ENCODE measurements at regions not wholly inside any gene's neighbourhood (a gene's known extent, or its start where the extent isn't known, plus 50 kb on each side); places are given as distances from the start of the nearest gene placed in this dataset.

DNA sequence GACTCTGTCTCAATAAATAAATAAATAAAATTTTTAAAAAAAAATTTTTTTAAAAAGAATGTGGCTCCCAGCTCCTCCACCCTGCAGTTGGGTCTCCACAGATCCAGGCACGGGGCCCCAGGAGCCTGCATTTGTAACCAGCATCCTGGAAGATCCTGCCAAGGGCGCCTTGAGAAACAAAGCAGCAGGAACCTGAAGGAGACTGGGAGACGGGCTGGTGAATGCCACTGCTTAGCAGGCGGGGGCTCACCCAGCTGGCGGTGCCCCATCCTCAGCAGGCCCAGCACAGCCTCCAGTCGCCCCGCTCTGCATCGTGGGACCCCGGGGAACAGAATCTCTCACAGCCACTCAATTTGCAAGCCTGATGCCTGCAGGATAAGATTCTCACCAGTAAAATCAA lies 187.5 kb upstream of the SALL3 start:
- TF ChIP-seq, protein P1, sequence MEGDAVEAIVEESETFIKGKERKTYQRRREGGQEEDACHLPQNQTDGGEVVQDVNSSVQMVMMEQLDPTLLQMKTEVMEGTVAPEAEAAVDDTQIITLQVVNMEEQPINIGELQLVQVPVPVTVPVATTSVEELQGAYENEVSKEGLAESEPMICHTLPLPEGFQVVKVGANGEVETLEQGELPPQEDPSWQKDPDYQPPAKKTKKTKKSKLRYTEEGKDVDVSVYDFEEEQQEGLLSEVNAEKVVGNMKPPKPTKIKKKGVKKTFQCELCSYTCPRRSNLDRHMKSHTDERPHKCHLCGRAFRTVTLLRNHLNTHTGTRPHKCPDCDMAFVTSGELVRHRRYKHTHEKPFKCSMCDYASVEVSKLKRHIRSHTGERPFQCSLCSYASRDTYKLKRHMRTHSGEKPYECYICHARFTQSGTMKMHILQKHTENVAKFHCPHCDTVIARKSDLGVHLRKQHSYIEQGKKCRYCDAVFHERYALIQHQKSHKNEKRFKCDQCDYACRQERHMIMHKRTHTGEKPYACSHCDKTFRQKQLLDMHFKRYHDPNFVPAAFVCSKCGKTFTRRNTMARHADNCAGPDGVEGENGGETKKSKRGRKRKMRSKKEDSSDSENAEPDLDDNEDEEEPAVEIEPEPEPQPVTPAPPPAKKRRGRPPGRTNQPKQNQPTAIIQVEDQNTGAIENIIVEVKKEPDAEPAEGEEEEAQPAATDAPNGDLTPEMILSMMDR (IDR thresholded peaks at IDR 0.05): no peak
- no peak for TF ChIP-seq POLR2A (IDR thresholded peaks at IDR 0.05)
- Histone ChIP-seq H3K9me3 (no peaks in the 10 kb centered on the region), H3K4me1 (no peaks in the 10 kb centered on the region), H3K4me3 (no peak overlapping the region), H3K36me3 (ENCODE audit: low read depth, missing control alignments) (no peaks in the 10 kb centered on the region), H3K27me3 (no peaks in the 10 kb centered on the region), H3K27ac (no peak overlapping the region)
- intact Hi-C loops (cut with DNase I; ENCODE audit: low total_unique reads): no loop called here
- DNase-seq: no peak
- whole genome bisulfite sequencing, 2 donors: 89 to 90% methylated on average over 9 of the region's 9 CpGs

DNA sequence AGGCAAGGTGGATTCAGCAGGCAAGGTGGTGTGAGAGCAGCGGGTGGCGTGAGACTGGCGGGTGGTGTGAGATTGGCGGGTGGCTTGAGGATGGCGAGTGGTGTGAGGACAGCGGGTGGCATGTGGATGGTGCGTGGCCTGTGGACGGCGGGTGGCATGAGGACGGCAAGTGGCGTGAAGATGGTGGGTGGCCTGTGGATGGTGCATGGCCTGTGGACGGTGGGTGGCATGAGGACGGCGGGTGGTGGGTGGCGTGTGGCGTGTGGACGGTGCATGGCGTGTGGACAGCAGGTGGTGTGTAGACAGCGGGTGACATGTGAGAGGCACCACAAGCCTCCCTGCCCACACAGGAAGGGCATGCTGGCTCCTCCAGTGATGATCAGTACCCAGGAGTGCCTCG lies 186.9 kb upstream of the SALL3 start:
- DNase-seq: no peak
- TF ChIP-seq, protein P1 (IDR thresholded peaks at IDR 0.05): no peak
- H3K9me3 ChIP-seq: no peaks in the 10 kb centered on the region
- no peak overlapping the region for H3K4me3 ChIP-seq
- H3K4me1 ChIP-seq: no peaks in the 10 kb centered on the region
- no peak overlapping the region for H3K27ac ChIP-seq
- 92 to 93% methylated on average over 19 to 20 of the region's 20 CpGs for WGBS, 2 donors
- no peaks in the 10 kb centered on the region for H3K27me3 ChIP-seq
- H3K36me3 ChIP-seq (ENCODE audit: low read depth, missing control alignments): no peaks in the 10 kb centered on the region
- intact Hi-C loops (cut with DNase I; ENCODE audit: low total_unique reads): no loop called here

DNA sequence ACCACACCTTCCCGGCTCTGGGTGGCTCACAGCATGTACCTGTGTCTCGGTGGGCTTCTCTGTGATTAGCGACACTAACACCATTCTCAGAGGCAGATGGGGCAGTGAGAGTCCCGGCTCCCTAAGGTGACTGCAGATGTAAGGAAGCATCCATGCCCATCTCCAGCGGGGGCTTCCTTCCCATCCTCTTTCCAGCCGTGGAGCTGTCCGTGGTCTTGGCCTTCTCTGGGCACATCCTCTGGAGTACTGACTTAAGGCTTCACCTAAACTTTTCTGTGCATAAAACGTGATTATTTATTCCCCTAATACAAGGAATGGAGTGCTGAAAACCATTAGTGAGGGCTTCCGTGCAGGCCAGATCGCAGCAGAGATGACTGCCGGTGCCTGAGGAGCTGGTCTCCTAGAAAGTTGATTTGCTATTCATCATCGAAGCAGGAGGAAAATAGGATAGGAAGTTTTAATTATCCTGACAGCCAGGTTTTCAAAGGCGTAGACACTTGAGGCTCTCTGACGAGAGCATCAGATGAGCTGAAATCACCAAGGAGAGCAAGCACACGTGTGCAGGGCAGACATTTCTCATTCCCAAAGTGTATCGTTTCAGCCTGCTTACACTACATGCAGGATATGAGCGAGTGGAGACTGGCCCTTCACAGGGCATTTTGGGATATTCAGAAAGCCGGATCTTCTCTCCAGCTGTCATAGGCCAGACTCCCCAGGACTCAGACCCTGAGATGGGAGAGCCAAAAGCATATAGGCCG lies 186.1 kb upstream of the SALL3 start:
- Histone ChIP-seq H3K9me3 (no peaks in the 10 kb centered on the region), H3K27me3 (no peaks in the 10 kb centered on the region), H3K27ac (no peak overlapping the region), H3K36me3 (ENCODE audit: low read depth, missing control alignments) (no peaks in the 10 kb centered on the region), H3K4me3 (no peak overlapping the region), H3K4me1 (no peaks in the 10 kb centered on the region)
- TF ChIP-seq, protein P1 (IDR thresholded peaks at IDR 0.05): no peak
- no peak for TF ChIP-seq POLR2A (IDR thresholded peaks at IDR 0.05)
- DNase-seq: no peak
- intact Hi-C loops (cut with DNase I; ENCODE audit: low total_unique reads): no loop called here
- WGBS, 2 donors: 72 to 73% methylated on average over 18 to 19 of the region's 19 CpGs

DNA sequence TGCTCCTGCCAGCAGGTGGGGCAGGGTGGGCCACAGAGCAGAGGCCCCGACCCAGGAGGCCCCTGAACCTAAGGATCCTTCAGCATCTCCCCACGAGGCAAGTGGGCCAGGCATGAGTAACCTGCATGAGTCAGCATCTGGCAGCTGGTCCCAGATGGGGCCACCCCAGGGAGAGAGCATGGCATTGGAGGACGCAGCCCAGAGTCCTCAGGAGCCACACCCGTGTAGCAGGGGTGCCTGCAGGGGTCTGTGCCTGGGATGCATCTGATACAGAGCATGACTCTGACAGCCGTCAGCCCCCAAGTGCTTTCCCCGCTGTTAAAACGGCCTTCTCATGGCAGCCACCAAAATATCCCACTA lies 185.6 kb upstream of the SALL3 start:
- H3K9me3 ChIP-seq: no peaks in the 10 kb centered on the region
- 76 to 80% methylated on average over 5 to 7 of the region's 7 CpGs for WGBS, 2 donors
- no peaks in the 10 kb centered on the region for H3K36me3 ChIP-seq (ENCODE audit: low read depth, missing control alignments)
- intact Hi-C loops (cut with DNase I; ENCODE audit: low total_unique reads): no loop called here
- no peak overlapping the region for H3K27ac ChIP-seq
- DNase-seq: no peak
- no peak for TF ChIP-seq POLR2A (IDR thresholded peaks at IDR 0.05)
- TF ChIP-seq, protein P1 (IDR thresholded peaks at IDR 0.05): no peak
- H3K4me1 ChIP-seq: no peaks in the 10 kb centered on the region
- no peak overlapping the region for H3K4me3 ChIP-seq
- no peaks in the 10 kb centered on the region for H3K27me3 ChIP-seq
